Hippocampal formation (tissue), 2 donors: ENCODE measurements at regions not wholly inside any gene's neighbourhood (a gene's known extent, or its start where the extent isn't known, plus 50 kb on each side); places are given as distances from the start of the nearest gene placed in this dataset.

Experiments used
- DNase-seq, 2 donors: peaks; one replicate each; lab custom pipeline; 2025; lab: John Stamatoyannopoulos, UW

DNA sequence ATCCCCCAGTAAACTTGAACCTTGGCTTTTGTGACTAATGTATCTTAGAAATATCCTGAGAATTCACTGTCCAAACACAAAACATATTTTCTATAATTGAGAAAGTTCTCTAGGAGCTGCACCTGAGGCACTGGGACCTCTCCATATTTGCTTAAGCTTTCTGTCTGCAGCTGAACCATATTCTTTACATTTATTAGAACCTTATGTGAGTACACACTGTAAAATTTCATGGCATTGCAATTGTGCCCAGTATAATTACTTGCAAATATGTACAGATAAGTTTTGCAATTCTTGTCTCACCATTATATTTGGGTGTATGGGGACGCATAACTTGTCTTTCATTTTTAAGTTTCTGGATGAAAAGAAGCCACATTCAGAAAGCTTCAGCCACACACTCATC is 280.7 kb upstream of the KLHL1 start:
- DNase-seq = no peak

GRCh38 chr13:70386919-70387318 is 278.7 kb upstream of the KLHL1 start:
- DNase-seq = no peak

DNA sequence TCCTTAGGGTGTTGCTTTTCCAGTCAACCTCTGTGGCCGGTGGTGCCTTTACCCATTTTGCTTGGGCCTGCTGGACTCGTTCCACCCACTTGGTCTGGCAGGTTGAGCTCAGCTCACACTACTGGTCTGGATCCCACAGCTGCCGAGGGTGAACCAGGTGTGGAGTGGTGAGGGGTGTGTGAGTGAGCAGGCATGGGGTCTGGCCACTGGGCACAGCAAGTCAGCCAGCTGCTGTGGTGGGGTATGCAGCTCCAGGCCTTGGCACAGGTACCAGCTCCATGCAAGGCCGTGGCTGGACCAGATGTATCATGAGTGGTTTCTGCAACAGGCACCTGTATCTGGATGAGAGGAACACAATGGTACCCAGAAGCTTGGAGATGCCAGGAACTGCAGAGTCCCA is 277.6 kb upstream of the KLHL1 start:
- no peak for DNase-seq

DNA sequence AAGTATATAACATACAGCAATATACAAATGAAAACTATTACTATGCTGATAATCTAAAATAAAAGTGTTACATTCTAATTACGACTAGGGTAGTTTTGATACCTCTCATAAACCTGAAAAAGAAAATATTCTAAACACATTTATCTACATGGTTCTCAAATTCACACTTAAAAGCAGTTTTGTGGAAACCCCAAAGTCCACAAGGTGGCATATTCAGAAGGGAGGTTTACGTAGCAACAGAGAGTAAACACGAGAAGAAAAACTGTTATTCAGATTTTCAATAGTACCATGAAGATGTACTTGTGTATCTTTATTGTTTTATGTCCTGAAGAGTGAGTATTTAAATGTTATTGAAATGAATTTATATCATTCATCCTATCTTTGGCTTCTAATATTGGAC is 275.9 kb upstream of the KLHL1 start:
- DNase-seq = no peak

DNA sequence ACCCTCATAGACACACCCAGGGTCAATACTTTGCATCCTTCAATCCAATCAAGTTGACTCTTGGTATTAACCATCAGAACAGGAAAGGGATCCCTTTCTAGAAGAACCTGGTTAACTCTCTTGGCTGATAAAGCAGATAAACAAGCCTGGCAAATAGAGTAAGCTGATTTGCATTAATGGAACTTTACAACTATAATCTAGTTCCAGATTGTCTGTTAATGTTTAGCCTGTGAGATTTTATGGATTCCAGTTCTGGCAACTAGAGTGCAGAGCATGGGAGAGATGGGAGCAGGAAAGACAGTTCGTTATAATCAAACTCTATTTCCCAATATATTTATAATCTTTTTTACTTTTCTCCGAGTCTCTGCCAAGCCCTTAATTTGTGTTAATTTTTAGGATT is 272.6 kb upstream of the KLHL1 start:
- DNase-seq = no peak

DNA sequence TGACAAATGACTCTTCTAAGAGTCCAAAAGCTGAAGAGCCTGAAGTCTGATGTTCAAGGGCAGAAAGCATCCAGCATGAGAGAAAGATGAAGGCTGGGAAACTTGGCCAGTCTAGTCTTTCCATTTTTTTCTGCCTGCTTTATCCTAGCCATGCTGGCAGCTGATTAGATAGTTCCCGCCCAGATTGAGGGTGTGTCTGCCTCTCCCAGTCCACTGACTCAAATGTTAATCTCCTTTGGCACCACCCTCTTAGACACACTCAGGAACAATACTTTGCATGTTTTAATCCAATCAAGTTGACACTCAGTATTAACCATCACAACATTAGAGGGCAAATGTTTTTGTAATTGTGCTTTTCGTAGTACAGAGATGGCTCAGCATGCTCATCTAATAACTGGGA is 267.5 kb upstream of the KLHL1 start:
- DNase-seq = no peak

- DNase-seq = no peak
Measured at GRCh38 chr13:70370924-70371323, 262.7 kb upstream of the KLHL1 start.

DNA sequence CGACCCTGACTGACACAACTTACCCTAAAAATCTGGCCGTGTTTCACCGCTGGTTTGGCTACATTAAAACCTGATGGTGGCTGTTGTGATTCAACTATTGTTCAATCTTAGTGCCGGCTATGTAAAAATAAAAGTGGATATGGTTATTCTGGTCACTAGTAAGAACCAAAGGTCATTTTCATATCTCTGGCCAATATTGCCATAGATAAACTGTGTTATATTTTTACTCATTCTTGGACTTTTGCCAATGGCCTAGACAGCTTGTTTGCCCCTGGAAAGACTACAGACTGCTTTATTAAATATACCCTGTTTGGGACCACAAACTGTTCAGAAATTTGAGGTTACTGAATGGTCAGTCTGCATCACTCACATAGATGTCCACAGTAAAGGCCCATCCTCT is 258.5 kb upstream of the KLHL1 start:
- no peak for DNase-seq

- no peak for DNase-seq
Measured at GRCh38 chr13:70363991-70364390, 255.7 kb upstream of the KLHL1 start.

DNA sequence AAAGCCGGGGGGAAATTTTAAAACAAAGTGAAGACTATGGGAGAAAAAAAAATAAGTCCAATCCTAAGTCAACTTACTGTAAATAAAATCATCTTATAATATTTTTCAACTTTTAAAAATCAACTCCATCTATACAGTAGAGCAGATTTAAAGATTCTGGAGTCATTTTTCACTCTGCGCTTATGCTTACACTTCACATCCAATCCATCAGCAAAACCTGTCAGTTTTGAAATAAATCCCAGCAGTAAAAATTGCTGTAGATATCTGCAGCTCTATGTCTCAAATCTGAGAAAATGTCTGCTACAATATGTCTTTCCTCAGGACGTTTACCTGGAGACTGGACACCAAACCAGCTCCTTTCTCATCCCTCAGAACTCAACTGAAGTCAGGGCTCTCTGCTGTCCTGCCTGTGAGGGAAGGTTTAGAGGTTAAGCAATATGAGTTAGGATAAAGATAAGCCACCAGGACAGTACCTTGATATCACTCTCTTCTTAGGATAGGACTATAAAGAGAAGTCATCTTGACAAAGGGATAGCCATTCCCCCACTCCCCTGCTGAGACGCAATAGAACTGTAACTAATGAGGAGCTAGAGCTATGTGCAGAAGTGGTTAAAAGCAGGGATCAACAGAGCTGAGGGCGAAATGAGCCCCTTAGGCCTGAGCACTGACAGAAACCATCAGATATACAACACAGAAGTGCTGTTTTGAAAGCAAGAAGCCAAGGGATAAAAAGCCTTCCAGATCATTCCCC is 254.7 kb upstream of the KLHL1 start:
- DNase-seq = no peak

DNA sequence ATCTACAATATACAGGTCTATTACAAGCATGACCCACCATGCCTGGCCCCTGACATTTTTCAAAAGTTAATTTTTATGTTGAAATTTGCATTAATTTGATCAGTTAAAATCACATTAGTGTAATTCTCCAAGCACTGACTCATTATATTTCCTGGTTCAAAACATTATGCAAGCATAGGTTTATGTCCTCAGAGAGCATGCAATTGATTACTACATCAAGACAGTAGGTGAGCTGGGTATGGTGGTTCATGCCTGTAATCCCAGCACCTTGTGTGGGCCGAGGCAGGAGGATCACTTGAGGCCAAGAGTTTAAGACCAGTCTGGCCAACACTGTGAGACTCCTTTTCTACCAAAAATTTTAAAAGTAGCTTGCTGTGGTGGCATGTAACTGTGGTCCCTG is 248.8 kb upstream of the KLHL1 start:
- no peak for DNase-seq

DNA sequence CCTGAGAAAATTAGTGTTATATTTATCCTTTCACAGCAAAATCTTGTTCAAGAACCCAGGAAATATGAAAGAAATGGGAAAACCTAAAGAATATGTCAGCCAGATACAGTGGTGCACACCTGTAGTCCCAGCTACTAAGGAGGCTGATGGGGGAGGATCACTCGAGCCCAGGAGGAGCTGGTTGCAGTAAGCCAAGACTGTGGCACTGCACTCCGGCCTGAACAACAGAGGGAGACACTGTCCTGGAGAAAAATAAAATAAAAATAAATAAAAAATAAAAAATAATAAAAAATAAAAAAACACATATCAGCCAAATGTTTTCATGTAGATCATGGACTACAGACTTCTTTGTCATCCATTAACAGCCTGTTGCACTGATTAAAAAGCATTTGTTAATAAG is 244.8 kb upstream of the KLHL1 start:
- DNase-seq = no peak

- DNase-seq = no peak
Measured at GRCh38 chr13:70347947-70348620, 239.8 kb upstream of the KLHL1 start.

- DNase-seq = no peak
Measured at GRCh38 chr13:70339738-70340137, 231.5 kb upstream of the KLHL1 start.

GRCh38 chr13:70338609-70339008 is 230.4 kb upstream of the KLHL1 start:
- no peak for DNase-seq

GRCh38 chr13:70336866-70337265 is 228.6 kb upstream of the KLHL1 start:
- DNase-seq = no peak

DNA sequence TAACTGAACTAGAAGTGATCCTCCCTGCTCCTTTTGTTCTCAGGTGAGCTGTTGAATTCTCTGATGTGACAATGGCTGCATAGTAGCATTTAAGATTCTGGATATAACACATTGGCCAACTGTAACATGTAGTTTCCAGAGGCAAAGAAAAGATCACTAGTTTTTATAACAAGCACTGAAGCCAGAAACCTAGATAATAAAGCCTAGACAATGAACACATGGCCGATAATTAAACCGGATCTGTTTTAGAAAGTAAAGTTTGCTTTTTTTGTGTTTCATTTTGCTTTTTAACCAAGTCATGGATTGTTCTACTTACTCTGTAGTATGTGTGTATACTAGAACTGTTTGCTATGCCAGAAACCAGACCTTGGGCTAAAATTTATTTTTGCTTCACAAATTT is 225.5 kb upstream of the KLHL1 start:
- DNase-seq = no peak

GRCh38 chr13:70330697-70331361 is 222.6 kb upstream of the KLHL1 start:
- DNase-seq = no peak

GRCh38 chr13:70324519-70324918 is 216.3 kb upstream of the KLHL1 start:
- no peak for DNase-seq

DNA sequence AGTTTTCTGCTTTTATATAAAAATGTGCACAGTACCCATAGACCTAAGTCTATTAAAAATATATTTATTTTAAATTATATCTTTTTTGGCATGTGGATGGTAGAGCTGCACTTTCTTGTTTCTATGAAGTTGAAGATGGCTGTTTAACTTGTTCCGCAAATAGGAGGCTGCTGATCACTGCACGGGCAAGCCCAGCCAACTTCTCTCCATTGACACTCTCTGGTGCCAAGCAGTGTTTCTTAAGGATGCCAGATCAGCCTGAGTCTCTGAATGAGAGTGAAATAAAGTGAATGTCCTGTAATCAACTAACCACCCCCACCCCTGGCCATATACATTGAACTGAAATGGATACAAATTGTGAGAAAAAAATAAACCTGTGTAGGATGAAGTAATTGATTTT is 202.9 kb upstream of the KLHL1 start:
- no peak for DNase-seq

- peak in 1 of 2 donors; percentile 10 for DNase-seq
Measured at GRCh38 chr13:70310396-70311119, 202.3 kb upstream of the KLHL1 start.

DNA sequence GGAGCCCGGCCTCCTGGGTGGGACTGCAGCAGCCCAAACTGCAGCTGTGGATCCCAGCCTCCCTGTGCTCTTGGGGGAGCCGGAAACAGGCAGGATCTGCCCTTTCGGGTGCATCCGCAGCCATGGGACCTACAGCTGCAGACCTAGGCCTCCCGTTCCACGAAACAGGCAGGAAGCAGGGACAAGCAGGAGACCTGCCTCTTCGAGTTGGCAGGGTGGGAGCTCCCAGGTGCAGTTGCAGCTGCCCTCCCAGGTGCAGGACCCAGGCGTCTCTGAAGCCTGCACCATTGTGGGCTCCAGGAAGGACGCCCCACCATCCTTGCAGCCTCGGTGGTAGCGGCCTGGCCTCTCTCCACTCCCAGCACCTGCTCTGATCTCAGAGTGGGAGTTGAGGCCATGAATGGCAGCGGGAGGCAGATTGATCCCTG is 189.0 kb upstream of the KLHL1 start:
- DNase-seq = no peak

- no peak for DNase-seq
Measured at GRCh38 chr13:70284371-70284770, 176.1 kb upstream of the KLHL1 start.
